GM23338 (cell line): ENCODE measurements at regions not wholly inside any gene's neighbourhood (a gene's known extent, or its start where the extent isn't known, plus 50 kb on each side); places are given as distances from the start of the nearest gene placed in this dataset.

Experiments
- ATAC-seq: fragments of 200-7000 bp; cut with Tn5 transposase; 3 replicates; pipeline ENCODE4 v1.9.1; 2020
- DNase-seq: peaks from one replicate; pipeline ENCODE4 v3.0.0-alpha.2; 2015; ENCODE audit warnings: low spot score
- H2AFZ ChIP-seq: fragments of 200-600 bp; sonication (generic); 2 replicates; pipeline ENCODE4 v1.8.0; 2016; ENCODE audit warnings: antibody characterized with exemption, mild to moderate bottlenecking, moderate library complexity
- H3F3A ChIP-seq: fragments of 200-600 bp; sonication (generic); replicated peaks from 2 replicates; pipeline ENCODE4 v1.8.0; 2017; ENCODE audit warnings: antibody characterized with exemption, mixed run types, low read depth
- H3K27ac ChIP-seq: fragments of 200-600 bp; sonication (generic); 2 replicates; pipeline ENCODE4 v1.6.1; 2016; ENCODE audit warnings: low read depth
- H3K27me3 ChIP-seq: fragments of 200-600 bp; sonication (generic); 2 replicates; pipeline ENCODE4 v1.8.0; 2016; ENCODE audit warnings: mild to moderate bottlenecking, mixed run types, moderate library complexity; ENCODE audit not compliant: insufficient read depth
- H3K36me3 ChIP-seq: fragments of 200-600 bp; sonication (generic); 2 replicates; pipeline ENCODE4 v1.8.0; 2016; ENCODE audit warnings: mild to moderate bottlenecking; ENCODE audit not compliant: insufficient read depth
- H3K4me1 ChIP-seq: fragments of 200-600 bp; sonication (generic); 2 replicates; pipeline ENCODE4 v1.8.0; 2016; ENCODE audit warnings: mild to moderate bottlenecking, moderate library complexity; ENCODE audit not compliant: insufficient read depth
- H3K4me2 ChIP-seq: fragments of 200-600 bp; sonication (generic); 2 replicates; pipeline ENCODE4 v1.7.1; 2017; ENCODE audit warnings: mixed run types
- H3K4me3 ChIP-seq: fragments of 200-600 bp; sonication (generic); 2 replicates; pipeline ENCODE4 v1.6.1; 2016; ENCODE audit warnings: mixed run types
- H3K79me2 ChIP-seq: fragments of 200-600 bp; sonication (generic); replicated peaks from 2 replicates; pipeline ENCODE4 v1.8.0; 2017; ENCODE audit warnings: mild to moderate bottlenecking; ENCODE audit not compliant: insufficient read depth
- H3K9me2 ChIP-seq: fragments of 200-600 bp; sonication (generic); 2 replicates; pipeline ENCODE4 v1.8.0; 2017; ENCODE audit not compliant: insufficient read depth
- H4K20me1 ChIP-seq: fragments of 200-600 bp; sonication (generic); replicated peaks from 2 replicates; pipeline ENCODE4 v1.8.0; 2017; ENCODE audit warnings: mild to moderate bottlenecking; ENCODE audit not compliant: insufficient read depth
- H3K27ac Mint-ChIP-seq: 2 replicates; pipeline ENCODE4 v1.8.0; 2020; ENCODE audit warnings: inconsistent platforms, mild to moderate bottlenecking, moderate library complexity, mixed read lengths
- H3K27me3 Mint-ChIP-seq: 3 replicates; pipeline ENCODE4 v1.8.0; 2022; ENCODE audit warnings: low read depth, mild to moderate bottlenecking, moderate library complexity, mixed read lengths, inconsistent platforms; ENCODE audit not compliant: insufficient read depth, poor library complexity
- H3K36me3 Mint-ChIP-seq: 3 replicates; pipeline ENCODE4 v1.8.0; 2021; ENCODE audit warnings: low read depth, mild to moderate bottlenecking, inconsistent platforms, moderate library complexity, mixed read lengths
- H3K4me1 Mint-ChIP-seq: 3 replicates; pipeline ENCODE4 v1.8.0; 2020; ENCODE audit warnings: mild to moderate bottlenecking, inconsistent platforms, mixed read lengths
- H3K4me3 Mint-ChIP-seq: 3 replicates; pipeline ENCODE4 v1.8.0; 2021; ENCODE audit warnings: moderate library complexity, mild to moderate bottlenecking, inconsistent platforms, mixed read lengths
- H3K9me3 Mint-ChIP-seq: 3 replicates; pipeline ENCODE4 v1.8.0; 2020; ENCODE audit warnings: moderate library complexity, mild to moderate bottlenecking, inconsistent platforms, mixed read lengths
- CREB1 ChIP-seq: fragments of 250-450 bp; sonication (Bioruptor Pico); IDR thresholded peaks from 2 replicates; pipeline ENCODE4 v1.5.0; 2020; ENCODE audit warnings: low read depth, mild to moderate bottlenecking, moderate library complexity
- EZH2 ChIP-seq: fragments of 200-600 bp; sonication (generic); IDR thresholded peaks from one replicate; pipeline ENCODE4 v1.8.0; 2017; ENCODE audit warnings: antibody characterized with exemption, mild to moderate bottlenecking, low read depth; ENCODE audit not compliant: unreplicated experiment
- EZH2phosphoT487 ChIP-seq: fragments of 200-600 bp; sonication (generic); IDR thresholded peaks from one replicate; pipeline ENCODE4 v1.8.1; 2018; ENCODE audit warnings: antibody characterized with exemption; ENCODE audit not compliant: unreplicated experiment
- JUNB ChIP-seq: IDR thresholded peaks from one replicate; pipeline ENCODE4 v1.6.1; 2016; ENCODE audit warnings: antibody characterized with exemption; ENCODE audit not compliant: unreplicated experiment
- POLR2AphosphoS5 ChIP-seq: IDR thresholded peaks from 2 replicates; pipeline ENCODE4 v1.6.1; 2016; ENCODE audit warnings: antibody characterized with exemption, low read depth
- ZNF114 ChIP-seq: fragments of 250-450 bp; sonication (Bioruptor Pico); IDR thresholded peaks from 2 replicates; pipeline ENCODE4 v1.5.0; 2020; ENCODE audit warnings: mild to moderate bottlenecking, moderate library complexity
- ZNF462 ChIP-seq: fragments of 250-450 bp; sonication (Bioruptor Pico); IDR thresholded peaks from 2 replicates; pipeline ENCODE4 v1.5.0; 2020; ENCODE audit warnings: mild to moderate bottlenecking, moderate library complexity
- TF ChIP-seq, protein P1 (sequence below), 2 experiments: fragments of 200-600 bp in 1 of 2; sonication (generic) in 1 of 2; conservative IDR thresholded peaks; 2 replicates each; pipeline versions ENCODE4 v1.5.1 to v1.6.1; 2016 to 2017; ENCODE audit warnings: antibody characterized with exemption in 2 of 2, low read depth in 2 of 2, mild to moderate bottlenecking in 2 of 2, moderate library complexity in 1 of 2

DNA sequence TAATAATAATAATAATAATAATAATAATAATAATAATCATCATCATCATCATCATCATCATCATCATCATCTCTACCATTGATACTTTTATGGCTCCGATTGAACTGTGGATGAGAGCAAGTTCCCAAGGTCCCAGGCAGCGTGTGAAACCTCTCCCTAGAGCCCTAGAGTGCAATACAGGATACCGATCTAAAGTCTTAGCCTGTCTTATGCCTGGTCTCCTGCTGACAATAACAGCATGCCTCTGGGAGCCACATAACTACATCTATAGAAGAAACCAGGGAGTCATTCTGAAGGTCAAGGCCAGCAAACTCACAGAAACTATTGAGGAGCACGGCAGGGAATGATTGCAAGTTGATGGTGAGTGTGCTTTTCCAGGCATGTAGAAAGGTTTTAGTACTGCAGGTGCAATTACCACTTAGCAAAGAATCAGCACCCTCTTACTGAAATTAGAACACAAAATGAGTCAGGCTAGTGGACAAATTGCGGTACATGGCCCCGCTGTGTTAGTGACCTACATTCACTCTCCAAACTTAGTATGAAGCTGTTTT, 457.2 kb upstream of the CDH20 start (continued):
- TF ChIP-seq ZNF462 (CRISPR knock-in tag): no peak

DNA sequence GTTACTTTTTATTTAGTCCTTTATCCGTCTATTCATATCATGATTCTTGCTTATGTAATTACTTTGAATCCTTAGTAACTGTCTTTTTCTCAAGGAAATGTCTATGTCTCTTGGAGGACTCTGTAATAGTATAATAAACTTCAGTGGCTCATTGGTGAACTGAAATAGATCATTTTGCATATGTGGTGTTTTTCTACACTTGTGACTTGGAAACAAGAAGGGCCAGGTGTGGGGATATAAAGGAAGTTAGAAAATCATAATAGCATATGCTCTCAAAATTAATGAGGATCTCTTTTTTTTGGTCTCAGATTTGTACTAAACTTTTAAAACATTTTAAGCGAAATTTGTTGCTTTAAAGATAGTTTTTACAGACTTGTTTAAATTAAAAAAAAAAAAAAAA, 453.0 kb upstream of the CDH20 start:
- no peaks in the 10 kb centered on the region for H3K36me3 ChIP-seq
- Mint-ChIP-seq H3K27me3 (no peaks in the 10 kb centered on the region), H3K4me3 (no peak overlapping the region), H3K4me1 (peaks cover 5% of the 10 kb centered on the region; the same call in 1 of the 3 replicates), H3K9me3 (no peaks in the 10 kb centered on the region), H3K36me3 (no peaks in the 10 kb centered on the region), H3K27ac (no peak overlapping the region)
- H3K79me2 ChIP-seq: no peaks in the 10 kb centered on the region
- no peak overlapping the region for H3K27ac ChIP-seq
- no peak overlapping the region for H3K4me2 ChIP-seq
- H2AFZ ChIP-seq: no peak overlapping the region
- H3K4me1 ChIP-seq: no peaks in the 10 kb centered on the region
- no peaks in the 10 kb centered on the region for H4K20me1 ChIP-seq
- no peak overlapping the region for H3K4me3 ChIP-seq
- ATAC-seq: no peak
- no peaks in the 10 kb centered on the region for H3F3A ChIP-seq
- no peaks in the 10 kb centered on the region for H3K9me2 ChIP-seq
- H3K27me3 ChIP-seq: no peaks in the 10 kb centered on the region
- DNase-seq: no peak
- TF ChIP-seq EZH2: no peak
- no peak for TF ChIP-seq JUNB
- no peak for TF ChIP-seq ZNF462 (CRISPR knock-in tag)
- TF ChIP-seq EZH2phosphoT487: no peak
- TF ChIP-seq POLR2AphosphoS5: no peak
- TF ChIP-seq, protein P1, sequence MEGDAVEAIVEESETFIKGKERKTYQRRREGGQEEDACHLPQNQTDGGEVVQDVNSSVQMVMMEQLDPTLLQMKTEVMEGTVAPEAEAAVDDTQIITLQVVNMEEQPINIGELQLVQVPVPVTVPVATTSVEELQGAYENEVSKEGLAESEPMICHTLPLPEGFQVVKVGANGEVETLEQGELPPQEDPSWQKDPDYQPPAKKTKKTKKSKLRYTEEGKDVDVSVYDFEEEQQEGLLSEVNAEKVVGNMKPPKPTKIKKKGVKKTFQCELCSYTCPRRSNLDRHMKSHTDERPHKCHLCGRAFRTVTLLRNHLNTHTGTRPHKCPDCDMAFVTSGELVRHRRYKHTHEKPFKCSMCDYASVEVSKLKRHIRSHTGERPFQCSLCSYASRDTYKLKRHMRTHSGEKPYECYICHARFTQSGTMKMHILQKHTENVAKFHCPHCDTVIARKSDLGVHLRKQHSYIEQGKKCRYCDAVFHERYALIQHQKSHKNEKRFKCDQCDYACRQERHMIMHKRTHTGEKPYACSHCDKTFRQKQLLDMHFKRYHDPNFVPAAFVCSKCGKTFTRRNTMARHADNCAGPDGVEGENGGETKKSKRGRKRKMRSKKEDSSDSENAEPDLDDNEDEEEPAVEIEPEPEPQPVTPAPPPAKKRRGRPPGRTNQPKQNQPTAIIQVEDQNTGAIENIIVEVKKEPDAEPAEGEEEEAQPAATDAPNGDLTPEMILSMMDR (conservative IDR thresholded peaks at IDR 0.05; ENCODE audit: low read depth in 2 of 2): no peak
- no peak for TF ChIP-seq CREB1
- TF ChIP-seq ZNF114 (CRISPR knock-in tag): no peak
